Lower leg skin (tissue), 4 donors: ENCODE measurements at regions not wholly inside any gene's neighbourhood (a gene's known extent, or its start where the extent isn't known, plus 50 kb on each side); places are given as distances from the start of the nearest gene placed in this dataset.

Source experiments
- DNase-seq, 2 donors: peaks; one replicate each; pipeline ENCODE4 v3.0.0-alpha.2; 2019; ENCODE audit warnings: low spot score in 2 of 2
- H3K4me3 ChIP-seq: fragments of 200-600 bp; sonication (generic); 2 replicates; pipeline ENCODE4 v1.5.1; 2017; ENCODE audit warnings: mild to moderate bottlenecking, low read depth; ENCODE audit not compliant: poor library complexity, severe bottlenecking
- CTCF ChIP-seq, 3 donors: fragments of 450-650 bp; IDR thresholded peaks; one replicate each; pipeline ENCODE4 v1.5.1; 2016; ENCODE audit warnings: antibody characterized with exemption in 3 of 3, mild to moderate bottlenecking in 3 of 3, moderate library complexity in 2 of 3
- POLR2A ChIP-seq, 2 donors: fragments of 450-650 bp; IDR thresholded peaks; one replicate each; pipeline ENCODE4 v1.6.1; 2016 to 2017; ENCODE audit warnings: antibody characterized with exemption in 2 of 2, mild to moderate bottlenecking in 1 of 2, moderate library complexity in 1 of 2
- WGBS, 2 donors: methylation state at CpG; one replicate each; pipeline ENCODE4 v1.1.5; 2018; 5-methylcytosine and 5-hydroxymethylcytosine counted together
- intact Hi-C: fragments of 100-400 bp; cut with DNase I; formaldehyde crosslinking; loops from one replicate; pipeline ENCODE4 v1.15.0; 2023; ENCODE audit warnings: low total_unique reads

- H3K4me3 ChIP-seq: no peak overlapping the region
- no peak for DNase-seq
- intact Hi-C loops: no loop called here
- TF ChIP-seq CTCF (IDR thresholded peaks at IDR 0.05) (no peak), POLR2A (IDR thresholded peaks at IDR 0.05) (no peak)
- WGBS, 2 donors: 39 to 73% methylated on average over 1 of the region's 1 CpG
Observed at GRCh38 chr5:166340039-166340438, 1951.4 kb upstream of the WWC1 start.

- WGBS, 2 donors: 68 to 74% methylated on average over 5 of the region's 5 CpGs
- no peak for DNase-seq
- TF ChIP-seq POLR2A (IDR thresholded peaks at IDR 0.05) (no peak), CTCF (IDR thresholded peaks at IDR 0.05) (no peak)
- H3K4me3 ChIP-seq: no peak overlapping the region
- intact Hi-C loops: no loop called here
Observed at GRCh38 chr5:166341740-166342337, 1949.6 kb upstream of the WWC1 start.

- no peak overlapping the region for H3K4me3 ChIP-seq
- no peak for DNase-seq
- intact Hi-C loops: no loop called here
- WGBS, 2 donors: 64 to 65% methylated on average over 3 of the region's 3 CpGs
- TF ChIP-seq POLR2A (IDR thresholded peaks at IDR 0.05) (no peak), CTCF (IDR thresholded peaks at IDR 0.05) (no peak)
Observed at GRCh38 chr5:166342402-166342801, 1949.0 kb upstream of the WWC1 start.

GRCh38 chr5:166346726-166347374, 1944.6 kb upstream of the WWC1 start:
- H3K4me3 ChIP-seq: no peak overlapping the region
- 46 to 51% methylated on average over 3 of the region's 3 CpGs for WGBS, 2 donors
- TF ChIP-seq POLR2A (IDR thresholded peaks at IDR 0.05): no peak
- TF ChIP-seq CTCF (IDR thresholded peaks at IDR 0.05): no peak
- no peak for DNase-seq
- intact Hi-C loops: no loop called here

GRCh38 chr5:166349046-166349445, 1942.4 kb upstream of the WWC1 start:
- WGBS, 2 donors: 71% methylated on average over 1 of the region's 1 CpG
- no peak for DNase-seq
- no peak for TF ChIP-seq CTCF (IDR thresholded peaks at IDR 0.05)
- TF ChIP-seq POLR2A (IDR thresholded peaks at IDR 0.05): no peak
- no peak overlapping the region for H3K4me3 ChIP-seq
- intact Hi-C loops: no loop called here

GRCh38 chr5:166353580-166353979, 1937.9 kb upstream of the WWC1 start:
- 62 to 63% methylated on average over 2 of the region's 2 CpGs for WGBS, 2 donors
- DNase-seq: no peak
- no peak for TF ChIP-seq POLR2A (IDR thresholded peaks at IDR 0.05)
- TF ChIP-seq CTCF (IDR thresholded peaks at IDR 0.05): no peak
- intact Hi-C loops: no loop called here
- H3K4me3 ChIP-seq: no peak overlapping the region
